NCI-H748 treated with DMSO at 0.1 percent for 48 hours (cell line): ENCODE measurements at regions not wholly inside any gene's neighbourhood (a gene's known extent, or its start where the extent isn't known, plus 50 kb on each side); places are given as distances from the start of the nearest gene placed in this dataset.
A peak's percentile ranks its signal among the peaks of the same experiment; 100 is the strongest.
"Not testable (repeated sequence)": the region's sequence is repeated elsewhere in the genome, so short reads cannot be mapped to it uniquely, and the experiment has no call there.

Source experiments
- DNase-seq: peaks from one replicate; lab custom pipeline; 2025; lab: John Stamatoyannopoulos, UW

DNA sequence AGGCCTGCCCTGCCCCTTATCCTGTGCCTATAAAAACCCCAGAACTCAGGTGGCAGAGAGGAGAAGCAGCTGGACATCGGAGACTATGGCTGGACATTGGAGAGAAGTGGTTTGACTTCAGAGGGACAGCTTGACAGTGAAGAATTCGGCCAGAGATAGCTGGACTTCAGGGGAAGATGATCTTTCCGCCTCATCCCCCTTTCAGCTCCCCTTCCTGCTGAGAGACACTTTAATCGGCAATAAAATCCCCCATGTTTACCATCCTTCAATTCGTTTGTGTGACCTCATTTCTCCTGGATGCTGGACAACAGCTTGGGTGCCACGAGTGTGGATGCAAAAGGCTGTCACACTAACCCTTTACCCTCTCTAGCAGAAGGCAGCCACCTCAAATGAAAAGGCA, 134.1 kb upstream of the TUT7 start:
- DNase-seq, result no peak

DNA sequence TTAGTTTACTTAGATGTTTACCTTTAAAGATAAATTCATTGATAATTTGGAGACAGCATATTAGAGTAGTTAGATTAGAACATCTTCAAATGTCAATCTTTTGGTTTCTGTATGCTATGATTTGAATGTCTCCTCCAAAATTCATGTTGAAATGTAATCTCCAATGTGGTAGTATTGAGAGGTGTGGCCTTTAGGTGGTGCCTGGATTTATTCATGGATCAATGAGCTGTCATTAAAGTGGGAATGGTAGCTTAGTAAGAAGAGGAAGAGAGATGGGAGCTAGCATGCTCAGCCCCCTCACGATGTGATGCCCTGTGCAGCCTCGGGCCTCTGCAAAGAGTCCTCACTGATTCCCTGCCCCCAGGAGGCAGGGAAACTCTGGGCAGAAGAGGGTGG, 133.6 kb upstream of the TUT7 start:
- DNase-seq, result no peak

DNA sequence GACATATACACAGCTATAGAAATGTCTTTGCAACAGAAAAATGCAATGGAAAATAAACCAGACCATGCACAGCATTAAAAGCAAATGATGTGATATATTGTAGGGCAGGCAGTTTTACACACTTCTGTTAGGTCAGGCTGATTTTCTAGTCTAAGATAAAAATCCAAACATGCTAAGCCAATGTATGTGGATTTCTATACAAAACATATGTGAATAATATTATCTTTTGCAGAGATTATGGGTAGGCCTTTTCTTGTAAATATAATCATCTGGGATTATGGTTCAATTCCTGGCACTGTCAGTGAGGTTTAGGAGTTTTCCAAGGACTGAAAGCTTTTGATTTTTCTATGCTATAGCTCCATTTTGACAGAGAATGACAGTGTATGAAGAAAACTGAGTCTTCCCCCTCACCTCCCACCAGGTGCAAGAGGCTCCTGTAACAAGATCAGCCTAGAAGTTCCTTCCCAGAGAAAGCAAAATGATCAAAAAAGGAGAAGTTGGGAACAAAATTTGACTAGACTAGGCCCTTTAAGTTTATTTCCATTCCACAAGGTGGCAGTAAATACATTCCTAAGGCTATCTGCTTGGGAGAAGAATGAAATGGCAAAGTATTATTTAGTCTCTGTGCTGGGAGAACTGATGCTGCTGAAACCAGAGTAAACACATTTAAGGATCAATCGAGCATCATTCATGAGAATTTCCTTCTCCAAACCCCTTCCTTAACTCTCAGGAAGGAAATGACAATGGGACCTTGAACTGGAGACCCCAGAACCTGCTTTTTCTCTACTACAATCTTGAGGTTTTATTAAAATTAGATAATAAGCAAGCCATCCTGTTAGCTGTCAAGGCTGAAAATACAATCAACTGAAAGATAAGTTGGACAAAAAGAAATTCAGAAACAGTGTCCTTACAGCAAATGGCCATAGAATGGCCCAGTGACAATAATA, 133.0 kb upstream of the TUT7 start:
- DNase-seq, result peak; percentile 15

DNA sequence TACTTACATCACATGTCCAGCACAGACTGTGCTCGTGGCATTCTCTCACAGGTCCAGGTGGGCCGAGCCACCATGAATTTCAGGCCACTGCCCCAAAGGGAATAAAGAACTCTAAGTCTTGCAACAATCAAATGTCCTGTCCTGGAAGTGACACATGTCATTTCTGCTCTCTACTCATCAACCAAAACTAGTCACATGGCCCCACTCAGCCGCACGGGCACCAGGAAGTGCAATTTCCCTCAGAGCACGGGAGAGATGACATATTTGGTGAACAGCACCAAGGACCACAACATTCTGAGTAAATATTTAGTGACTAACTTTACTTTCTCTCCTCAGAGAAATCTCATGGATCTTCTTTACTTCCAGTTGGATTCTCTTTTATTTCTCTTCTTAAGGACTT, 131.1 kb upstream of the TUT7 start:
- DNase-seq, result no peak

DNA sequence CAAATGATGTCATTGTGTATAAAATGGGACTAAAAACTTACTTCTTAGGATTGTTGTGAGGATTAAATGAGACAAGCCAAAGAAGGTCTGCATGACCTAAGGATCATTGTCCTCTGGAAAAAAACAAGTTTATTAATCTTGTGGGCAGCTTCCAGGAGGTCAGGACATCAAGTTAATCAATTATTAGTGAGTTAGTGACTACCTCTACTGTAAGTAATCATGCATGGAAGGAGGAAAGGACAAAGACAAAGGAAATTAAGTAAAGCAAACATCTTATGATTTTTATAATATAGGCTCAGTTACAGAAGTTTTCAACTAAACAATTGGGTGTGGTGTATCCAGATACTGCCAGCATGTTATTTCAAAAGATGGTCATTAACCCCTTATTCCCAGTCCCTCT, 129.3 kb upstream of the TUT7 start:
- no peak for DNase-seq

DNA sequence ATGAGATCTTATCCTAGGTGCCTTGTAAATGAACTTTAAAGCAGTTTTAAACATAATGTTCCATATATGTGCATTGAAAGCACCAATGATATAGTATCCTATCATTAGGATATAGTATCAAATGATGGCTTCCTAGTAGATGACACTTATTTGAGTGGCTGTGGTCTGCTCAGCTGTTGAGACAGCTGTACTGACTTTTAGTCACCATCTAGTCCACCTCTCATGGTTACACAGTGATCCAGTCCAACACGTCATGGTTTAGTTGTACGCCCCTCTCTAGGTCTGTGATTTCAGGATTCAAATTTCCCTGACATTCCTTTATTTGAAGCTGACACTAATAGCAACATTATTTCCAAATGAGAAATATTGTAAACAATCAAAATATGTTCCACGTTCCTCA, 127.3 kb upstream of the TUT7 start:
- no peak for DNase-seq

DNA sequence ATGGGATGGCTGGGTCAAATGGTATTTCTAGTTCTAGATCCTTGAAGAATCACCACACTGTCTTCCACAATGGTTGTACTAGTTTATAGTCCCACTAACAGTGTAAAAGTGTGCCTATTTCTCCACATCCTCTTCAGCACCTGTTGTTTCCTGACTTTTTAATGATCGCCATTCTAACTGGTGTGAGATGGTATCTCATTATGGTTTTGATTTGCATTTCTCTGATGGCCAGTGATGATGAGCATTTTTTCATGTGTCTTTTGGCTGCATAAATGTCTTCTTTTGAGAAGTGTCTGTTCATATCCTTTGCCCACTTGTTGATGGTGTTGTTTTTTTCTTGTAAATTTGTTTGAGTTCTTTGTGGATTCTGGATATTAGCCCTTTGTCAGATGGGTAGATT, 121.0 kb upstream of the TUT7 start:
- not testable (repeated sequence) for DNase-seq

DNA sequence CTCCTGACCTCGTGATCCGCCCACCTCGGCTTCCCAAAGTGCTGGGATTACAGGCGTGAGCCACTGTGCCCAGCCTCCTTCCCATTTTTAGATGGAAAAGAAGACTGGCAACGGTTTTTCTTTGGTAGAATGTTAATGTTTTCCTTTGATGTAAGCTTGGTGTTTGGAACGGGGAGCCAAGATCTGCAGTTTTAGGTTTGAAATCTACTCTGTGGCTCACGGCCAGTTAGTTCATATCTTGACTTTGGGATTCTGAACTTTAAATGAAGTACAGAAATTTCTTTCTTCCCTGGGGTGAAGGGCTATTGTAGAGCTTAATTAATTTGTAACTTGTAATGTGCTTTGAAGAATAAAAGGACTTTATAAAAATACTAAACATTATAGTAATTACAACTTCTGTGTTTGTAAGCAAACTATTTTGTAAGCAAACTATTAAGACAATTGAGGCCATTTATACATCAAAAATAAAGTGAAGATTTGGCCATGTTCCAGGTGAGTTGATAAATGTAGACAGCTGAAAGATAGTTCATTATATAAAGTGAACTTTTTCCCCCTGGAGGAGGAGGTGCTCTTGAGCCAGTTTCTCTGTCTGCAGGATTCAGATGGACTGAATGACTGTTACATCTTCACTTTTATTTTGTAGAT, 117.1 kb upstream of the TUT7 start:
- no peak for DNase-seq

DNA sequence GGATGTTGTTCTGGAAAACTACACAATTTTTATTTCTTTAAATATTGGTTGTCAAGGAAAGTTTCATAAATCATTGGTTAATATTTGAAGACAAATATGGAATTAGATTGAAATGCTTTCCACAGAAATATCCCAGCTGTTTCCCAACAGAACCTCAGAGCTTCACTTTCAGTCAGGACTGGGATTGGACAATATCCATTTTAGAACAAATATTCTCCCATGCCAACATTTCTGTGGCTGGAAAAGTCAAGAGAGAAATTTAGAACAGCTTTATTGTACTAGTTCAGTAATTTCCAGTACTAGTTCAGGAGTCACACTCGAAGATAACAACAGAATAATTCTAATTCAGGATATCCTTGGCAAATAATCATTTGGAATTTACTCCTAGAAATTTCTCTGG, 116.1 kb upstream of the TUT7 start:
- no peak for DNase-seq

DNA sequence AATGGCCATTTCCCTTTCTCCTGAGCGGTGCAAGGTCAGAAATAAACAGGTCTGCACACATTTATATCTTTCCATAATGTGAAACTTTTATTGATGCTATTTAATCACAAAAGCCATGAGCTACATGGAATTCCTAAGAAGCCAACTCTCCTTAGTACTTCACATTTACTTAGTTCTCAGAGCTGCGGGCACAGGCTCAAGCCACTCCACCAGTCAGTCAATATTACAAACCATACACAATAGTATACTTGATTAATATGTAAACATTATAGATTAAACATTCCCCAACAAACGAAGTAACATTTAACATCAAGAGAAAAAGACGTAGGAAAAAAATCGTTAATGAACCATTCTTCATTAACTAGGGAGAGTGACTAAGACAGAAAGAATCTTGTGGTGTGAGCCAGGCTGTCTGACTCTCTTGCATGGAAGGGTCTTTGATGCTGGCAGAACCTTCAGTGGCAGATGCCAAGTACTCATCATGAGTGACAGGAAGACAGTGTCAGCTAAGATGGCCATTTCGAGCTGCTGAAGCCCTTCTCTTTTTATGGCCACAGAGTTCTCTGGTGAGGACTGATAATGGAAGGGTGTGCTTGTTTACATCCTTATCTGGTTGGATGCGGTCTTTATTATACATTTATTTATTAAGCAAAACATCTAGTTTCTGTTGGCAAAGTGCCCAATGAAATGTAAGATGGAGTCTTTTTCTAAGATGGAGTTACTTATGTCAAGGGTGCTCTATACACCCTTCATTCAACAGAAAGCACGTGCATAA, 115.5 kb upstream of the TUT7 start:
- no peak for DNase-seq

DNA sequence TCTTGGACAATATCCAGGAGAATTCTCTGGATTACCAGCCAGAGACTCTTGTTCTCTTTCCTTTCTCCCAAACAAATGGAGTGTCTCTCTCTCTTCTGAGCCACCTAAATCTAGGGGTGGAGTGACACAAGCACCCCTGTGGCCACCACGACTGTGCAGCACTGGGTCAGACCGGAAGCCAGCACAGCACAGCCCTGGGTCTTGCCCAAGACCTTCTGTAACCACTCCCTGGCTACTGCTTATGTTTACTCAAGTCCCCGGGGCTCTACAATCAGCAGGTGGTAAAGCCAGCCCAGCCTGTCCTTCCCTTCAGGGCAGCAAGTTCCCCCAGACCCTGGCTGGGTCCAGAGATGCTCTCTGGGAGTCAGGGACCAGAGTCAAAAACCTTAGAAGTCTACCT, 110.0 kb upstream of the TUT7 start:
- DNase-seq, result no peak

DNA sequence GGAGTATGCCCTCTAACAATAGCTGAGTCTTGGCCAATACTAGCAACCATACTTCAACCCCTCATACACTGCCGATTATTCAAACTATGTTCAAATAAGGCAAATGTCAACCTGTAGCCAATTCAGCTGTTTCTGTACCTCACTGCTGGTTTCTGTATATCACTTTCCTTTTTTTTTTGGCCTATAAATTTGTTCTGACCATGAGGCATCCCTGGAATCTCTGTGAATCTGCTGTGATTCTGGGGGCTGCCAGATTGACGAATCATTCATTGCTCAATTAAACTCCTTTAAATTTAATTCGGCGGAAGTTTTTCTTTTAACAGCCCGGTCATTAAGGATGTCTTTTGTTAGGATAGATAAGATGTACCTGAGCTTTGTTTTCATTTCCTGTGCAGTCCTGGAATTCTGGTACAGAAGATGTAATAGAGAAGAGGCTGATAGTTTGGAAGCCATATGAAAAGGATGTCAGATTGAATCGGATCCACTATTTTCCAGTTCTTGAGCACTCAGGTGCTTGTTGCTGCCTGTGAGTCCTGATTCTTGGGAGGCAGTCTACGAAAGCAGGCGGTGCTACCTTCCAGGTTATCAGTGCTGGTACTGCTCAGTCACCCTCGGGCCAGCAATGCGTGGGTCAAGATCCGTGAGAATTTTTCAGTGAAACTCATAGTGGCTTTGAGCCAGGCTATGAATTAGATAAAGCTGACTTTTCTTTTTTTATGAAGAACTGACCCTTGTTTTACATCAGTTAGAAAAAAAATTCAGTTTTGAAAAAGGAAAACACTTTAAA, 106.2 kb upstream of the TUT7 start:
- no peak for DNase-seq

DNA sequence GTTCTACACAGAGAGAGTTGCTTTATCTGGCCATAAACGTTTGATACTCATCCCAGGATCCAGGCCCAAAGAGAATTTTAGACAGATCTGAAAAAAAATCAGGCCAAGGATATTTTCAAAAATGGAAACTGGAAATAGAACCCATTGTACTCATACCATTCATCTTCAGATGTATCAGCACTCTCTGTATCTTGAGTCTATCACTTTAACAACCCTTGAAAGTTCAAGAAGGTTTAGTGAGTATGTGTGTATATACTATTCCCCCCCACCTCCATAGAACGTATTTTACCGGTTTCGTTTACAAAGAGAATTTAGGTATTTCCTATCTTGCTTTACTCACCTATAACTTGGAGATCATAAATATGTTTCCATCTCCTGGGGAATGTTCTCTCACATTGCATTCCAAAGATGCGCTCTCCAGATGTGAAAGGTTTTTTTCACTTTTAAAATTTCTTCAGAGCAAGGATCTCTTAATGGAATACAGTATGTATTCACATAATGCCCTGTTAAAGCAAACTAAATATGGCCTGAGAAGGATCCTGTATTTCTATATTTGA, 105.5 kb upstream of the TUT7 start:
- no peak for DNase-seq

DNA sequence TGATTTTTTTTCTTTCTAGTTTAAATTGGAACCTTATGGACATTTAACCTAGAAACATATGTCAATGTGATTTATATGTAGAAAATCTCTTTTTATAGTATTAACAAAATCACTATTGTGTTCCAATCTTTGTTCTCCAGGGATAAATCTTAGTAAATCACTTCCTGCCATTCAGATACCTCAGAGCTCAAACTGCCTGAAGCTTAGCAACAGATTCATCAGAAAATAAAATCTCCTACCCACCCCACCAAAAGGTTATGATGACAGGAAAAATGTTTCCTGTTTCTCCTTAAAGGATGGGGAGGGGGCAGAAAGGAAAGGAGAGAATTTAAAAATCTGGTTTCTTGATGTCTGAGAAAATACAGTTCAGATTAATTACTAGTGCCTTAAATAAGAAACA, 105.0 kb upstream of the TUT7 start:
- DNase-seq, result no peak

DNA sequence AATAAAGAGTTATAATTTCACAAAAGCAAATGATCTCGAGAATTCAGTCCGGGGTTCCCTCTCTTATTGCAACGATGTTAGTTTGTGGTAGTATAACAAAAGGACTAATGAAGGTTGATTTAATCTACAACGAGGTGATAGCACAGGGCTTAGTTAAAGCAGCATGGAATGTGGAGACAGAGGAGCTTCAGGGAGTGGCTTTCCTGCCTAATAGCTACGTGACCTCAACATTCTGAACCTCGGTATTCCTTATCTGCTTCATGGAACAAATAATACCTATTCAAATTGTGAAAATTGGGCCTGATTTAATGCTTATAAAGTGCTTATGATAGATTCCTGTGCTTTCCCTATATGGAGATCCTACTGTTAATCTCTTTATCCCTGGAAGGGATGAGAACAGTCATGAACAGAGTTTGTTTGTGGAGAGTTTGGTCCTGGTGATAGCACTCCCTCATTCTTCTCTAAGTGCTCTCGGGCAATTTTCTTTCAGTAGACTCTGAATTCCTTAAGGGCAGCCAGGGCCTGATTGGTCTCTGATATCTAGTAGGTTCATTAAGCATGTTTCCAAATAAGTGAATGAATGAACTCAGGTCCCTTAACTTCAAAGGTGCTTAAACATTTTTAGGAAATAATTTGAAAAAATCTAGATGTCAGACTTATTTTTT, 104.1 kb upstream of the TUT7 start:
- no peak for DNase-seq

DNA sequence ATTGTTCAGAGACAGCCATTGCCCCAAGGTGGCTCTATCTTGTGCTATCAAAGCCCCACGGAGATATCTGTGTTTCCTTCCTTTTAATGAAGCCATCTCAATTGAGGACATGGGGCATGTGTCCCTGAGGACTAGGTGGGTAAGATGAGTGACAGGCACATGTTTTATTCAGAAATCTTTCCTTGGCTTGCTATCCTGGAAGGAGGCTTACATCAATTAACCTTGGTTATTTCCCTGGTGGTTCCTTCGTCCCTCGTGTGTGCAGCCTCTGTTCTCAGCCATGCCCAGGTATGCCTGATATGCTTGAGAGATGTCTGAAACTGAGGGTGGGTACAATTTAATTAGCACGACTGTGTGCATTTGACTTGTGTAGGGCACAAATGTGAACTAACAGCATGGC, 102.2 kb upstream of the TUT7 start:
- no peak for DNase-seq

DNA sequence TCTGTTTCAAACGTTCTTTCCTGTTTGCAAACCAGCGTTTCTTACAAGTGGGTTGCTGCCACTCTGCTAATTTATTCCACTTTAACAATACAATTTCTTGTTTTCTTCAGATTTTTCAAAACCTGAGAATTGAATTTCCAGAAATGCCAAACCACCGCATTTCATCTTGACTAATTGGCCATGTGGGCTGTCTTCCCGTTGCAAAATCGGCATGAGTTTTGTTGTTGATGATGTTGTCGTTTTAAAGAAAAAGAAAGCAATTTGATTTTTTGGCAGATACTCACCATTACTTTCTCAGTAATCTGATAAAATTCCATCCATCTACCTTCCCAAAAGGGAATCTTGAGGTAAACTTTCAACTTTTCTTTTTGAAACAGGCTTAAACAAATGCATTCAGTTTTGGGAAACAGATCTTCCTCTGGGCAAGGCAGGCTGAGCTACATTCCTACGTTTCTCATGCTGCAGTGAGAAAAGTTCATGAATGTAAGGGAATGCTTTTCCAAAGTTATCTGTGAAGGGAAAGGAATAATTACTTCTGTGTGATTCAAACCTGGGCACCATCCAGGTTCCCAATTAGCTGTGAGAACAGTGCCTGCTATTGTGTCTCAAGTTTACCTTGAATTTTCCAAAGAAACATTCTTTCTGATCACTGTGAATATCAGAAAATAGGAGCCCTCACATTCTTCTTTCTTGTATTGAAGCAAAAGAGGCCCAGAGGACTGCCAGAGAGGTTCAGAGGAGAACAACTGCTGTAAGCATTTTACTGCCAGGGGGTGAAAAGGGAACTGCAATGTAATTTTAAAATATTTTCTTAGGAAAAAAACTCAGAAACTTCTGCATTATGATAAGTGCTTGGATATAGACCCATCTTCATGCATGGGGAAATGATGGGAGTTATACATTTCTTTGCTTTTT, 100.7 kb upstream of the TUT7 start:
- no peak for DNase-seq

DNA sequence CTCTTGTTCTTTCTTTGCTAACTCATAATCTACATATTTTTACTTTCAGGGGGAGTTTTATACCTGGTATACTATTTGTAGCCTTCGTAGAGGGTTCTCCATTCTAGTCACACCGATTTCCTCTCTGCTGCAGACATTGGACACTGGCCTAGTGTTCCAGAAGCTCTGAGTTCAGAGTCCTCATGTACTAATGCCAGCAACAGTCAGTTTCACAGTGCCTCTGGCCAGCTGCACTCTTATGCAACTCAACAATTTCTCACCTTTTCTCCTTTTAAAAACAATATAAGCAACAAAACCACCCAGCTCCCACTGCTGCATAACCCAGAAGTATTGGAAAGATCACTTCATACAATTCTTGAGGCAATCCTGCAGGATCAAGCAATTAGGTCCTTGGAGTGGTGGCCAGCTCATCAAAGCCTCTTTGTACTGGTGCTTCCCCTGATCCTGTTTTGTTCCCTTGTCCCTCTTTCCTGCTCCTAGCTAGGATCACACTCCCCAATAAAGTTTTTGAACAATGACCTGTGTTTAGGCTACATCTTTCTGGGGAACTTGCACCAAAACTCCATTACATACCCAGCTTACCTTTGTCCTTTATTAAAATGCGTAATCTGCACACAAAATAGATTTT, 98.1 kb upstream of the TUT7 start:
- no peak for DNase-seq

DNA sequence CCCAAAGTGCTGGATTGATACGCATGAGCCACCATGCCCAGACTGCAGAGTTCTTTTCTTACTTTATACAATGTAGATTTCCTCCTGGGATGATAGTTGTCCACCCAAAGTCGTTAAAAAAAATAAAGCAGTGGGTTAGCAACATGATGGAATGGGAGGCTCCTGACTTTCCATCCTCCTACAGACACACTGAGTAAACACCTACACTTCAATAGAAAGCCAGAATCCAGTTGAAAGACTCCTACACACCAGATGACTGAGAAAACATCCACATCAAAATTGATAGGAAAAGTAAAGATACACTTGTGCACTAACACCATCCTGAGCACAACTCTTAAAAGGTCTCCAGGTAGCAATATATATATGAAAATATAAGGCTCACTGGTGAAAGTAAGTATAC, 95.0 kb upstream of the TUT7 start:
- no peak for DNase-seq

DNA sequence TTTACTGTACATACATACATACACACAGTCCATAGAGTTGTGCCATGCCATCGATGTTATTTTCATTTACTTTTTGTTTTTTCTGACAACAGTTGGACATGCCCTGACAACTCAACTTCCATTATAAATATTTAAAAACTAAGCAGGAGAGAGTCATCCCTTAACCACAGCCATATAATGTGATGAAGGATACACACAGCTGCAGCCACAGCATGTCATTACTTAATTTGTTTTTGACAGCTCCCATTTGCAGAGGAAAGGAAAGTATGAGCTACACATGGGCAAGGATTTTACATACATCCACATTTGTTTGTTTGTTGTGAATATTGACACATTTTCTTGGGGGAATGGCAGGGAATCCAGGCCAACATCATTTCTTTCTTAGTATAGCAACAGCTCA, 91.5 kb upstream of the TUT7 start:
- DNase-seq, result no peak
